ENCODE measurements at regions not wholly inside any gene's neighbourhood (a gene's known extent, or its start where the extent isn't known, plus 50 kb on each side); places are given as distances from the start of the nearest gene placed in this dataset.

DNA sequence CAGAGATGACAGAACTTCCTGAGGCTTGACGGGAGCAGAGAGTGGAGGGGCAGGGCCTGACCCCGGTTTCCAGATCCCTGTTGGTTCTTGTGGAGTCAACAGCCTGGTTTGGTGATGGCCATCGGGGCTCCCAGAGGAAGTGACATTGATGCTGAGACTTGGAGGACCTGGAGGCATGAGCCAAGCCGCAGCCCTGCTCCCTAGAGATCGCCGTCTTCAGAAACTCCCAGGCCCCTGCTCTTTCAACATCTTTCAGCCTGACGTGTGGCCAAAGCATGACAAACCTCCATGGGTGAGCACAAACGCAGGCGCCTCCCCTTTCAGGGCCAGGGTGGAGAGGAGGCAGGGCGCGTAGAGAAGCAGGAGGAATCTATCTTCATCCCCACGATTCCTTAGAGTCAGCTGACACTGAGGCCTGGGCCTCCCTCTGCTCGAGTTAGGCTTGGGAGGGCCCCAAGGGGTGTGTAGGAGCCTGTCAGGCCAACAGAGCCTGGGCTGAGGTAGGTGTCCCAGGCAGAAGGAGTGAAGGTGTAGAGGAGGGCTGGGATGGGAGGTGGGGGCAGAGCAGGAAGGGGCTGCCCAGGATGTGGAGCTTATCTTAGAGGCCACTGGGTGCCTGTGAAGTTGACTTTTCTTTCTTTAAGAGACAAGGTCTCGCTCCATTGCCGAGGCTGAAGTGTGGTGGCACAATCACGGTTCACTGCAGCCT lies 56.1 kb upstream of the MED9 start:
- TF ChIP-seq, protein P1, sequence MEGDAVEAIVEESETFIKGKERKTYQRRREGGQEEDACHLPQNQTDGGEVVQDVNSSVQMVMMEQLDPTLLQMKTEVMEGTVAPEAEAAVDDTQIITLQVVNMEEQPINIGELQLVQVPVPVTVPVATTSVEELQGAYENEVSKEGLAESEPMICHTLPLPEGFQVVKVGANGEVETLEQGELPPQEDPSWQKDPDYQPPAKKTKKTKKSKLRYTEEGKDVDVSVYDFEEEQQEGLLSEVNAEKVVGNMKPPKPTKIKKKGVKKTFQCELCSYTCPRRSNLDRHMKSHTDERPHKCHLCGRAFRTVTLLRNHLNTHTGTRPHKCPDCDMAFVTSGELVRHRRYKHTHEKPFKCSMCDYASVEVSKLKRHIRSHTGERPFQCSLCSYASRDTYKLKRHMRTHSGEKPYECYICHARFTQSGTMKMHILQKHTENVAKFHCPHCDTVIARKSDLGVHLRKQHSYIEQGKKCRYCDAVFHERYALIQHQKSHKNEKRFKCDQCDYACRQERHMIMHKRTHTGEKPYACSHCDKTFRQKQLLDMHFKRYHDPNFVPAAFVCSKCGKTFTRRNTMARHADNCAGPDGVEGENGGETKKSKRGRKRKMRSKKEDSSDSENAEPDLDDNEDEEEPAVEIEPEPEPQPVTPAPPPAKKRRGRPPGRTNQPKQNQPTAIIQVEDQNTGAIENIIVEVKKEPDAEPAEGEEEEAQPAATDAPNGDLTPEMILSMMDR (IDR thresholded peaks at IDR 0.05; ENCODE audit: extremely low read depth, insufficient read depth, missing control alignments) = no peak
- DNase-seq (ENCODE audit: low spot score) = no peak
- in situ Hi-C loops (cut with MboI; ENCODE audit: low pct_unique_long_range_greater_than_20kb, low sequenced_read_pairs, unreplicated experiment) = no loop called here

DNA sequence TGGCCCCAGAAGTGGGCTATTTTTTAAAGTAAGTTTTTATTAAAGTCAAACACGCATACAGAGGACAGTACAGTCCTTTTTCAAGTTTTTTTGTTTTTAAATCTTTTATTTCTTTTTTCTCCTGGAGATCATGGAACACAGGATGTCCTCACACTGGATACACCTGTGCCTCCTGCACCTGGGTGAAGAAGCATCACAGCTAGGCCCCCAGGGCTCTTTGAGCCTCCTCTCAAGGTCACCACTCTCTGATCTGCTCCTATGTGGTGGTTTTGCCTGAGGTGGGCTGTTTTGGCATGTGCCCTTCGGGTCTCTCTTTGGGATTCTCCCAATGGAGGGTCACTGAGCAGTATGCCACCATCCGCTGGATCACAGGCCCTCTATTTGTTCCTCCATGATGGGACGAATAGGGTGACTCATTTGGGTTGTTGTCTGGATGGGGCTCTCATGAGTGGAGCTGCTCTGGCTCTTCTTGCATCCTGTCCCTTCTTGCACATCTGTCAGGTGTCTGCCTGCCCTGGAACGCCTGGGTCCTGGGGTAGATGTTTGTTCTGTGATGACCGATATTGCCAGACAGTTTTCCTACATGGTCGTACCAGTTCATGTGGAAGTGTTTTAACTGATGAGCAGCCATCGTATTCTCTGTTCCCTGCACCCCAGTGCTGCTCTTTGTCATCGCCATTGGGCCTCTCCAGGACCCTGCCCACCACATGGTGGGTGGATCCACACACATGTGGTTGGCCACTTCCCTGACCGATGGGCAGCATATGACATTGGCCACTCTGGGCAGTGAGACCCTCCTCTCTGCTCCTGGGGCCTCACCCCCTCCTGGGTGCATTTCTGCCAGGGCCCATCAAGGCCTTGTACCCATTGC lies 55.2 kb upstream of the MED9 start:
- DNase-seq (ENCODE audit: low spot score) = no peak
- in situ Hi-C loops (cut with MboI; ENCODE audit: low pct_unique_long_range_greater_than_20kb, low sequenced_read_pairs, unreplicated experiment) = no loop called here
- TF ChIP-seq, protein P1 (IDR thresholded peaks at IDR 0.05; ENCODE audit: extremely low read depth, insufficient read depth, missing control alignments) = no peak

DNA sequence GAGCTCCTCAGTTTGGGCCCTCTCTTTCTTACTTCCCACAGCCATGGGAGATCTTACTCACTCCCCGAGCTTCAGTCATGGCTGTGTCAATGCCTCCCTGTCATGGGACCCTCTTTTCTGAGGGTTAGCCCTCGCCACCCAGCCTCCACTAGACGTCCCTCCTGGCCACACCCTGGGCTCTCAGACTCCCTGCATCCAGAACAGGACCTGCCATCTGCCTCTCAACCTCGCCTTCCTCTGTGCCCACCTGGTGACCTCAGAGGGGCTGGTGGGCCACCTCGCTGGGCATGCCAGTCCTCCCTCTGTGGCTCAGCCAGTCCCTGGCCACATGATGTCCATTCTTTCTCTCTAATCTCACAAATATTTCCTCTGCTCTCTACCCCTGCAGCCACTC lies 54.6 kb upstream of the MED9 start:
- no peak for DNase-seq (ENCODE audit: low spot score)
- TF ChIP-seq, protein P1 (IDR thresholded peaks at IDR 0.05; ENCODE audit: extremely low read depth, insufficient read depth, missing control alignments) = no peak
- in situ Hi-C loops (cut with MboI; ENCODE audit: low pct_unique_long_range_greater_than_20kb, low sequenced_read_pairs, unreplicated experiment) = no loop called here

DNA sequence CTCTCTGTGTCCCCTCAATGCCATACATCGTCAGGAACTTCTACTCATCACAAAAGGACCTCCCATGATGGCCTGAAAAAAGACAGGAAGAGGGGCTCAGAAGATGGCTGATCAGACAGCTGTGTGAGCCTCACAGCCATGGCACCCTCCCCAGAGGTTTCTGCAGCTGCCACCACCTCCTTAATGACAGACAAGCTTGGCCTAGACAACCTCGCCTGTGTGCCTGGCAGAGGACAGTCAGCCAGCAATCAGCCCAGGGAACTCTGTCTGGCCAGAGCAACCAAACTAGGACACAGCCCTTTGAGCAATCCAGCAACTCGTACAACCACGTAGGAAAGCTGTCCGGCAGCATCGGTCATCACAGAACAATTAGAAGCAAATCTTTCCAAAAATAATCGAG lies 54.2 kb upstream of the MED9 start:
- no peak for DNase-seq (ENCODE audit: low spot score)
- in situ Hi-C loops (cut with MboI; ENCODE audit: low pct_unique_long_range_greater_than_20kb, low sequenced_read_pairs, unreplicated experiment) = no loop called here

DNA sequence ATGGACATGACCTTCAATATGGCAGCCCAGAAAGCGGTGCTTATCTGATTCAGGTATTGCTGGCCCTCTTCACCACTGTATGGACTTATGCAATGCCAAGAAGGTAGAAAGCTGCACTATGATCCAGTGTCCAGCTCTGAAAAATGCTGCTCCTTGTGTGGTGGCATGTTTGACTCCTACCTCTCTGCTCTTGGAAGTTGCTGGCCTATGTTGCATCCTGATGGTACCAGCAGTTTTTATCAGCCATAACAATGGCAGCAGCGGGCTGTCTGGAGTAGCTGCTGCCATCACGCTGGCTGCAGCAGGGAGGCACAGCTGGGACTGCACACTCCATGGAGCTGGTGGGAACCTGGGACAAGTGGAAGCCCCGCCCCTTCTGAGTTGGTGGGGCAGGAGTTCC lies 53.1 kb upstream of the MED9 start:
- no peak for DNase-seq (ENCODE audit: low spot score)
- in situ Hi-C loops (cut with MboI; ENCODE audit: low pct_unique_long_range_greater_than_20kb, low sequenced_read_pairs, unreplicated experiment) = no loop called here
- TF ChIP-seq, protein P1 (IDR thresholded peaks at IDR 0.05; ENCODE audit: extremely low read depth, insufficient read depth, missing control alignments) = no peak

More for the DNA sequence above, 54.2 kb upstream of the MED9 start:
- TF ChIP-seq, protein P1 (IDR thresholded peaks at IDR 0.05; ENCODE audit: extremely low read depth, insufficient read depth, missing control alignments) = no peak

DNA sequence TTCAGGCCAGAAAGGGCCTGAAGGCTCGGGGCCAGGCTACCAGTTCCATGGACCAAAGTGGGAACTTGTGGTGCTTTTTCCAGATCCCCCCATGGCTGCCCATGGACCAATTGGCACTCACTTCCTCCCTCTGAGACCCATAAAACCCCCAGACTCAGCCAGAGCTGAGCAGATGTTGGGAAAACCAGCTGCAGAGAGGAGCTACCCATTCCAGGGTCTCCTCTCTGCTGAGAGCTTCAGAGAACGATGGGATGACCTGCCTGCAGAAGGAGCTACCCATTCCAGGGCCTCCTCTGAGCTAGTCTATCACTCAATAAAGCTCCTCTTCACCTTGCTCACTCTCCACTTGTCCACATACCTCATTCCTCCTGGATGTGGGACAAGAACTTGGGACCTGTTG lies 52.2 kb upstream of the MED9 start:
- in situ Hi-C loops (cut with MboI; ENCODE audit: low pct_unique_long_range_greater_than_20kb, low sequenced_read_pairs, unreplicated experiment) = no loop called here
- no peak for DNase-seq (ENCODE audit: low spot score)
- TF ChIP-seq, protein P1 (IDR thresholded peaks at IDR 0.05; ENCODE audit: extremely low read depth, insufficient read depth, missing control alignments) = no peak

Data from GM13977 (cell line).